ENCODE measurements at regions not wholly inside any gene's neighbourhood (a gene's known extent, or its start where the extent isn't known, plus 50 kb on each side); places are given as distances from the start of the nearest gene placed in this dataset.

GRCh38 chr3:107308716-107309115, 68.5 kb upstream of the CCDC54 start:
- TF ChIP-seq POLR2A (IDR thresholded peaks at IDR 0.05): no peak
- TF ChIP-seq, protein P1, sequence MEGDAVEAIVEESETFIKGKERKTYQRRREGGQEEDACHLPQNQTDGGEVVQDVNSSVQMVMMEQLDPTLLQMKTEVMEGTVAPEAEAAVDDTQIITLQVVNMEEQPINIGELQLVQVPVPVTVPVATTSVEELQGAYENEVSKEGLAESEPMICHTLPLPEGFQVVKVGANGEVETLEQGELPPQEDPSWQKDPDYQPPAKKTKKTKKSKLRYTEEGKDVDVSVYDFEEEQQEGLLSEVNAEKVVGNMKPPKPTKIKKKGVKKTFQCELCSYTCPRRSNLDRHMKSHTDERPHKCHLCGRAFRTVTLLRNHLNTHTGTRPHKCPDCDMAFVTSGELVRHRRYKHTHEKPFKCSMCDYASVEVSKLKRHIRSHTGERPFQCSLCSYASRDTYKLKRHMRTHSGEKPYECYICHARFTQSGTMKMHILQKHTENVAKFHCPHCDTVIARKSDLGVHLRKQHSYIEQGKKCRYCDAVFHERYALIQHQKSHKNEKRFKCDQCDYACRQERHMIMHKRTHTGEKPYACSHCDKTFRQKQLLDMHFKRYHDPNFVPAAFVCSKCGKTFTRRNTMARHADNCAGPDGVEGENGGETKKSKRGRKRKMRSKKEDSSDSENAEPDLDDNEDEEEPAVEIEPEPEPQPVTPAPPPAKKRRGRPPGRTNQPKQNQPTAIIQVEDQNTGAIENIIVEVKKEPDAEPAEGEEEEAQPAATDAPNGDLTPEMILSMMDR (IDR thresholded peaks at IDR 0.05): no peak
- no peak for DNase-seq (ENCODE audit: low spot score in 2 of 2)

GRCh38 chr3:107309312-107309711, 67.9 kb upstream of the CCDC54 start:
- no peak overlapping the region for H3K4me3 ChIP-seq (ENCODE audit: low read depth, poor library complexity, severe bottlenecking)
- no peak for TF ChIP-seq POLR2A (IDR thresholded peaks at IDR 0.05)
- TF ChIP-seq, protein P1 (IDR thresholded peaks at IDR 0.05): no peak
- DNase-seq (ENCODE audit: low spot score in 2 of 2): no peak
- WGBS, 2 donors: 75 to 82% methylated on average over 1 of the region's 1 CpG
- intact Hi-C loops (cut with DNase I; ENCODE audit: low total_unique reads): no loop called here

More at GRCh38 chr3:107308716-107309115, 68.5 kb upstream of the CCDC54 start:
- H3K4me3 ChIP-seq (ENCODE audit: low read depth, poor library complexity, severe bottlenecking): no peak overlapping the region
- WGBS, 2 donors: 53 to 64% methylated on average over 2 of the region's 2 CpGs
- intact Hi-C loops (cut with DNase I; ENCODE audit: low total_unique reads): no loop called here

DNA sequence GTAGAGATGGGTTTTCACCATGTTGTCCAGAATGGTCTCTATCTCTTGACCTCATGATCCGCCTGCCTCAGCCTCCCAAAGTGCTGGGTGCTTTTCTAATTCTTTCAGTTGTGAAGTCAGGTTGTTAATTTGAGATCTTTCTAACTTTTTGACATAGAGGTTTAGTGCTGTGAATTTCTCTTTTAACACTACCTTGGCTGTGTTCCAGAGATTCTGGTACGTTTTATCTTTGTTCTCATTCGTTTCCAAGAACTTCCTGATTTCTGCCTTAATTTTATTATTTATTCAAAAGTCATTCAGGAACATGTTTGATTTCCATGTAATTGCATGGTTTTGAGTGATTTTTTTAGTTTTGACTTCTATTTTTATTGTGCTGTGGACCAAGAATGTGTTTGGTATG, 63.5 kb upstream of the CCDC54 start:
- no peak overlapping the region for H3K4me3 ChIP-seq (ENCODE audit: low read depth, poor library complexity, severe bottlenecking)
- TF ChIP-seq POLR2A (IDR thresholded peaks at IDR 0.05): no peak
- TF ChIP-seq, protein P1 (IDR thresholded peaks at IDR 0.05): no peak
- no peak for DNase-seq (ENCODE audit: low spot score in 2 of 2)
- WGBS, 2 donors: 40 to 47% methylated on average over 3 of the region's 3 CpGs
- intact Hi-C loops (cut with DNase I; ENCODE audit: low total_unique reads): no loop called here

DNA sequence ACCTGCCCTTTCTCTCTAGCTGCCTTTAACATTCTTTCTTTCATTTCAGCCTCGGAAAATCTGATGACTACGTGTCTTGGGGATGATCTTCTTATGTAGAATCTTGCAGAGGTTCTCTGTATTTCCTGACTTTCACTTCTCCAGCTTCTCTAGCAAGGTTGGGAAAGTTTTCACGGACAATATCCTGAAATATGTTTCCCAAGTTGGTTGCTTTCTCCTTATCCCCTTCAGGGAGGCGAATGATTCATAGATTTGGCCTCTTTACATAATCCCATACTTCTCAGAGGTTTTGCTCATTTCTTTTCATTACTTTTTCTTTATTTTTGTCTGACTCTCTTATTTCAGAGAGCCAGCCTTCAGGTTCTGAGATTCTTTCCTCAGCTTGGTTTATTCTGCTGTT, 62.1 kb upstream of the CCDC54 start:
- DNase-seq (ENCODE audit: low spot score in 2 of 2): no peak
- H3K4me3 ChIP-seq (ENCODE audit: low read depth, poor library complexity, severe bottlenecking): no peak overlapping the region
- WGBS, 2 donors: 82 to 87% methylated on average over 4 of the region's 4 CpGs
- TF ChIP-seq POLR2A (IDR thresholded peaks at IDR 0.05): no peak
- TF ChIP-seq, protein P1 (IDR thresholded peaks at IDR 0.05): no peak
- intact Hi-C loops (cut with DNase I; ENCODE audit: low total_unique reads): no loop called here

DNA sequence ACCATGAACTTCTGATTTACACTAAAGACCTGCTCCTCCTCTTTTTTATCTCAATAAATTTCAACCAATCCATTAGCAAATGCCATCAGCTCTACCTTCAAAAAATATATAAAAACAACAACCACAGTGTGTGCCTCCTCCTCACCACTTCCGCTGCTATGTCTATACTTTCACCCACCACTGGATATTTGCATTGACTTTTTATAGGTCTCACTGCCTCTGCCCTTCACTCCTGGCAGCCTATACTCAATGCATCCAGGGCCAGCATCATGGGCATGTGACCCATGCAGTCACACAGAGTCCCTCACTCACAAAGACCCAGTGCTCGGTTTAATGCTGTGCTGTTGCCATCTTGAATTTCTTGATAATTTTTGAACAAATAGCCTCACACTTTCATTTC, 53.5 kb upstream of the CCDC54 start:
- intact Hi-C loops (cut with DNase I; ENCODE audit: low total_unique reads): no loop called here
- TF ChIP-seq POLR2A (IDR thresholded peaks at IDR 0.05): no peak
- TF ChIP-seq, protein P1 (IDR thresholded peaks at IDR 0.05): no peak
- no peak for DNase-seq (ENCODE audit: low spot score in 2 of 2)
- no peak overlapping the region for H3K4me3 ChIP-seq (ENCODE audit: low read depth, poor library complexity, severe bottlenecking)
- 95 to 100% methylated on average over 2 of the region's 2 CpGs for WGBS, 2 donors

GRCh38 chr3:107325446-107325845, 51.8 kb upstream of the CCDC54 start:
- no peak for TF ChIP-seq POLR2A (IDR thresholded peaks at IDR 0.05)
- TF ChIP-seq, protein P1 (IDR thresholded peaks at IDR 0.05): no peak
- no peak overlapping the region for H3K4me3 ChIP-seq (ENCODE audit: low read depth, poor library complexity, severe bottlenecking)
- 84 to 85% methylated on average over 7 of the region's 7 CpGs for WGBS, 2 donors
- intact Hi-C loops (cut with DNase I; ENCODE audit: low total_unique reads): no loop called here
- no peak for DNase-seq (ENCODE audit: low spot score in 2 of 2)
